GM18526 (cell line): ENCODE measurements at regions not wholly inside any gene's neighbourhood (a gene's known extent, or its start where the extent isn't known, plus 50 kb on each side); places are given as distances from the start of the nearest gene placed in this dataset.

Source experiments
- POLR2A ChIP-seq: IDR thresholded peaks from 3 replicates; pipeline ENCODE4 v1.6.1; 2011; ENCODE audit not compliant: insufficient read length; ENCODE audit errors: extremely low read depth

- TF ChIP-seq POLR2A, result no peak
These were observed 192.1 kb downstream of the KATNAL1 start for GRCh38 chr13:30115257-30115600.

- peak; percentile 33 for TF ChIP-seq POLR2A
These were observed 192.6 kb downstream of the KATNAL1 start for GRCh38 chr13:30114571-30115256.

GRCh38 chr13:30113983-30114570, 193.3 kb downstream of the KATNAL1 start:
- no peak for TF ChIP-seq POLR2A

- no peak for TF ChIP-seq POLR2A
These were observed 193.8 kb downstream of the KATNAL1 start for GRCh38 chr13:30113551-30113950.

GRCh38 chr13:30112602-30113435, 194.5 kb downstream of the KATNAL1 start:
- no peak for TF ChIP-seq POLR2A

- no peak for TF ChIP-seq POLR2A
These were observed 195.5 kb downstream of the KATNAL1 start for GRCh38 chr13:30111810-30112209.

GRCh38 chr13:30110301-30111070, 196.9 kb downstream of the KATNAL1 start:
- no peak for TF ChIP-seq POLR2A

- no peak for TF ChIP-seq POLR2A
These were observed 197.7 kb downstream of the KATNAL1 start for GRCh38 chr13:30109471-30110135.

GRCh38 chr13:30108913-30109237, 198.5 kb downstream of the KATNAL1 start:
- TF ChIP-seq POLR2A, result no peak

GRCh38 chr13:30108216-30108912, 199.0 kb downstream of the KATNAL1 start:
- no peak for TF ChIP-seq POLR2A

- no peak for TF ChIP-seq POLR2A
These were observed 199.7 kb downstream of the KATNAL1 start for GRCh38 chr13:30107521-30108136.

- no peak for TF ChIP-seq POLR2A
These were observed 200.2 kb downstream of the KATNAL1 start for GRCh38 chr13:30107121-30107520.

- TF ChIP-seq POLR2A, result no peak
These were observed 202.0 kb downstream of the KATNAL1 start for GRCh38 chr13:30105381-30105780.
